ENCODE measurements at regions not wholly inside any gene's neighbourhood (a gene's known extent, or its start where the extent isn't known, plus 50 kb on each side); places are given as distances from the start of the nearest gene placed in this dataset.

- no peak for TF ChIP-seq CTCF (IDR thresholded peaks at IDR 0.05)
- no peak for TF ChIP-seq EP300 (IDR thresholded peaks at IDR 0.05)
- TF ChIP-seq POLR2A (IDR thresholded peaks at IDR 0.05; ENCODE audit: low read depth) = no peak
These were observed 51.7 kb upstream of the RASSF8 start for GRCh38 chr12:25906651-25907340.

Data from esophagus muscularis mucosa (tissue), 4 donors.